ENCODE measurements at regions not wholly inside any gene's neighbourhood (a gene's known extent, or its start where the extent isn't known, plus 50 kb on each side); places are given as distances from the start of the nearest gene placed in this dataset.

GRCh38 chr1:95850165-95850649, 616.2 kb downstream of the RWDD3 start:
- H3K4me1 ChIP-seq (ENCODE audit: low read depth): no peaks in the 10 kb centered on the region
- DNase-seq (no peak), ATAC-seq (no peak)
- intact Hi-C loops (cut with DNase I, micrococcal nuclease): no loop called here
- TF ChIP-seq, protein P1, sequence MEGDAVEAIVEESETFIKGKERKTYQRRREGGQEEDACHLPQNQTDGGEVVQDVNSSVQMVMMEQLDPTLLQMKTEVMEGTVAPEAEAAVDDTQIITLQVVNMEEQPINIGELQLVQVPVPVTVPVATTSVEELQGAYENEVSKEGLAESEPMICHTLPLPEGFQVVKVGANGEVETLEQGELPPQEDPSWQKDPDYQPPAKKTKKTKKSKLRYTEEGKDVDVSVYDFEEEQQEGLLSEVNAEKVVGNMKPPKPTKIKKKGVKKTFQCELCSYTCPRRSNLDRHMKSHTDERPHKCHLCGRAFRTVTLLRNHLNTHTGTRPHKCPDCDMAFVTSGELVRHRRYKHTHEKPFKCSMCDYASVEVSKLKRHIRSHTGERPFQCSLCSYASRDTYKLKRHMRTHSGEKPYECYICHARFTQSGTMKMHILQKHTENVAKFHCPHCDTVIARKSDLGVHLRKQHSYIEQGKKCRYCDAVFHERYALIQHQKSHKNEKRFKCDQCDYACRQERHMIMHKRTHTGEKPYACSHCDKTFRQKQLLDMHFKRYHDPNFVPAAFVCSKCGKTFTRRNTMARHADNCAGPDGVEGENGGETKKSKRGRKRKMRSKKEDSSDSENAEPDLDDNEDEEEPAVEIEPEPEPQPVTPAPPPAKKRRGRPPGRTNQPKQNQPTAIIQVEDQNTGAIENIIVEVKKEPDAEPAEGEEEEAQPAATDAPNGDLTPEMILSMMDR (IDR thresholded peaks at IDR 0.05): no peak
- peaks cover 6% of the 10 kb centered on the region for H3K9me3 ChIP-seq
- no peak overlapping the region for H3K4me3 ChIP-seq
- H3K36me3 ChIP-seq (ENCODE audit: low read depth): no peaks in the 10 kb centered on the region

- ATAC-seq (no peak), DNase-seq (no peak)
- H3K4me3 ChIP-seq: no peak overlapping the region
- intact Hi-C loops (cut with DNase I, micrococcal nuclease): no loop called here
- TF ChIP-seq, protein P1 (IDR thresholded peaks at IDR 0.05): no peak
- H3K4me1 ChIP-seq (ENCODE audit: low read depth): no peaks in the 10 kb centered on the region
- no peaks in the 10 kb centered on the region for H3K36me3 ChIP-seq (ENCODE audit: low read depth)
- H3K9me3 ChIP-seq: peaks cover 6% of the 10 kb centered on the region
Measured at GRCh38 chr1:95850763-95851162, 616.8 kb downstream of the RWDD3 start.

GRCh38 chr1:95852483-95853070, 618.6 kb downstream of the RWDD3 start:
- DNase-seq: no peak
- H3K4me1 ChIP-seq (ENCODE audit: low read depth): no peaks in the 10 kb centered on the region
- no peak overlapping the region for H3K4me3 ChIP-seq
- TF ChIP-seq, protein P1 (IDR thresholded peaks at IDR 0.05): no peak
- no peaks in the 10 kb centered on the region for H3K36me3 ChIP-seq (ENCODE audit: low read depth)
- peaks cover 6% of the 10 kb centered on the region for H3K9me3 ChIP-seq
- intact Hi-C loops (cut with DNase I, micrococcal nuclease): no loop called here
- ATAC-seq: no peak

DNA sequence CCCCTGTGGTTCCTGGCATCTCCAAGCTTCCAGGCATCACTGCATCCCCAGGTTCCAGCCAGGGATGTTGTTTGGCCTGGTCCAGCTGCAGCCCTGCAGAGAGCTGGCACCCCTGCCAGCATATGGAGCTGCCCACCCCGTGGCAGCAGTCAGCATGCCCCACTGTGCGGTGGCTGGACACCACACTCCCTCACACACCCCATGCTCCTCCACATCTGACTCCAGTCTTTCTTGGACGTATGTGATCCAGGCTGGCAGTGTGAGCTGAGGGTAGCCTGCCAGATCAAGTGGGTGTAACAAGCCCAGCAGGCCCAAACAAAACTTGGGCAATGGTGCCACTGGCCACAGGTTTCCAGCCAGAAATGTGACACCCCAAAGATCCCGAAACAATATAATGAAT, 620.4 kb downstream of the RWDD3 start:
- intact Hi-C loops (cut with DNase I, micrococcal nuclease): no loop called here
- H3K4me3 ChIP-seq: no peak overlapping the region
- no peak for DNase-seq
- H3K9me3 ChIP-seq: peaks cover 6% of the 10 kb centered on the region
- H3K4me1 ChIP-seq (ENCODE audit: low read depth): no peaks in the 10 kb centered on the region
- ATAC-seq: no peak
- TF ChIP-seq, protein P1 (IDR thresholded peaks at IDR 0.05): no peak
- no peaks in the 10 kb centered on the region for H3K36me3 ChIP-seq (ENCODE audit: low read depth)

GRCh38 chr1:95863086-95863485, 629.1 kb downstream of the RWDD3 start:
- TF ChIP-seq, protein P1 (IDR thresholded peaks at IDR 0.05): no peak
- DNase-seq (no peak), ATAC-seq (no peak)
- no peaks in the 10 kb centered on the region for H3K4me1 ChIP-seq (ENCODE audit: low read depth)
- H3K9me3 ChIP-seq: no peaks in the 10 kb centered on the region
- intact Hi-C loops (cut with DNase I, micrococcal nuclease): no loop called here
- no peak overlapping the region for H3K4me3 ChIP-seq
- no peaks in the 10 kb centered on the region for H3K36me3 ChIP-seq (ENCODE audit: low read depth)

GRCh38 chr1:95865769-95866168, 631.8 kb downstream of the RWDD3 start:
- ATAC-seq (no peak), DNase-seq (no peak)
- no peak overlapping the region for H3K4me3 ChIP-seq
- intact Hi-C loops (cut with DNase I, micrococcal nuclease): no loop called here
- H3K36me3 ChIP-seq (ENCODE audit: low read depth): no peaks in the 10 kb centered on the region
- H3K4me1 ChIP-seq (ENCODE audit: low read depth): no peaks in the 10 kb centered on the region
- H3K9me3 ChIP-seq: no peaks in the 10 kb centered on the region
- TF ChIP-seq, protein P1 (IDR thresholded peaks at IDR 0.05): no peak

Measured in mucosa of descending colon (tissue), 3 donors.